Endothelial cell of umbilical vein (primary cell): ENCODE measurements at regions not wholly inside any gene's neighbourhood (a gene's known extent, or its start where the extent isn't known, plus 50 kb on each side); places are given as distances from the start of the nearest gene placed in this dataset.

Experiments used
- BruUV-seq: library from RNA; stranded (reverse); fragments of 400-500 nt; replicated peaks from 2 replicates; lab custom pipeline; 2021; lab: Mats Ljungman, UMichigan
- CTCF ChIA-PET: fragments of 300-600, 350-600 bp; sonication (Branson Sonifier 250); formaldehyde crosslinking; loops from one replicate; lab custom pipeline; 2021; ENCODE audit warnings: antibody characterized with exemption, inconsistent platforms; lab: Charles Lee
- POLR2A ChIA-PET: fragments of 300-600, 350-600 bp; sonication (Branson Sonifier 250); formaldehyde crosslinking; loops from one replicate; lab custom pipeline; 2021; ENCODE audit warnings: antibody characterized with exemption, inconsistent platforms; lab: Charles Lee
- DNase-seq: peaks from one replicate; pipeline ENCODE4 v3.0.0-alpha.2; 2011; ENCODE audit warnings: low read depth, low spot score
- FAIRE-seq: peaks from 2 replicates; lab custom pipeline; 2011; peaks lifted over from hg19 to GRCh38; lab: Jason Lieb, UNC
- H2AFZ ChIP-seq: 2 replicates; pipeline ENCODE4 v1.6.0; 2012; ENCODE audit warnings: low read depth, low read length, control low read depth, inconsistent platforms
- H3K27ac ChIP-seq: 2 replicates; pipeline ENCODE4 v1.5.1; 2011; ENCODE audit warnings: low read depth, mild to moderate bottlenecking, control low read depth, low read length, moderate library complexity; ENCODE audit not compliant: insufficient read depth
- H3K27me3 ChIP-seq, 2 experiments: 2 replicates each; pipeline versions ENCODE4 v1.6.0 to v1.6.1; 2011; ENCODE audit warnings: low read length in 2 of 2, mixed read lengths in 1 of 2; ENCODE audit not compliant: control insufficient read depth in 2 of 2, insufficient read depth in 2 of 2
- H3K36me3 ChIP-seq, 2 experiments: 2 replicates in 1 of 2; 3 replicates in 1 of 2; pipeline ENCODE4 v1.5.1; 2011; ENCODE audit warnings: low read length in 2 of 2, mild to moderate bottlenecking in 1 of 2, moderate library complexity in 1 of 2; ENCODE audit not compliant: control insufficient read depth in 2 of 2, insufficient read depth in 2 of 2; ENCODE audit errors: extremely low read depth in 1 of 2
- H3K4me1 ChIP-seq: 3 replicates; pipeline ENCODE4 v1.5.1; 2011; ENCODE audit warnings: mild to moderate bottlenecking, low read length; ENCODE audit not compliant: control insufficient read depth, insufficient read depth; ENCODE audit errors: extremely low read depth
- H3K4me2 ChIP-seq: 2 replicates; pipeline ENCODE4 v1.6.1; 2011; ENCODE audit warnings: low read length, control low read depth, mixed read lengths; ENCODE audit not compliant: insufficient read depth
- H3K4me3 ChIP-seq, 3 experiments: fragments of 200-600 bp in 1 of 3; sonication (generic), shearing (Covaris generic) in 1 of 3; replicated peaks in 1 of 3; 2 replicates each; pipeline ENCODE4 v1.5.1; 2011 to 2016; ENCODE audit warnings: control low read depth in 3 of 3, low read length in 3 of 3, mild to moderate bottlenecking in 2 of 3, inconsistent platforms in 1 of 3, low read depth in 1 of 3, moderate library complexity in 1 of 3; ENCODE audit not compliant: insufficient read depth in 1 of 3
- H3K79me2 ChIP-seq: 2 replicates; pipeline ENCODE4 v1.6.0; 2012; ENCODE audit warnings: low read length, inconsistent platforms; ENCODE audit not compliant: control insufficient read depth, insufficient read depth
- H3K9ac ChIP-seq: replicated peaks from 2 replicates; pipeline ENCODE3; 2011; ENCODE audit warnings: low read length, control low read depth; ENCODE audit not compliant: insufficient read depth; ENCODE audit errors: extremely low read depth
- H3K9me1 ChIP-seq: replicated peaks from 3 replicates; pipeline ENCODE4 v1.6.0; 2011; ENCODE audit warnings: mild to moderate bottlenecking, low read length; ENCODE audit not compliant: control insufficient read depth, insufficient read depth; ENCODE audit errors: extremely low read depth
- H3K9me3 ChIP-seq: replicated peaks from 2 replicates; pipeline ENCODE4 v1.5.1; 2012; ENCODE audit warnings: low read length, inconsistent platforms; ENCODE audit not compliant: control insufficient read depth, insufficient read depth
- H4K20me1 ChIP-seq: replicated peaks from 2 replicates; pipeline ENCODE3; 2011; ENCODE audit warnings: mild to moderate bottlenecking, low read length; ENCODE audit not compliant: control insufficient read depth, insufficient read depth; ENCODE audit errors: extremely low read depth
- EZH2 ChIP-seq: IDR thresholded peaks from 2 replicates; pipeline ENCODE4 v1.6.1; 2012; ENCODE audit warnings: borderline replicate concordance, low read depth, mild to moderate bottlenecking, moderate library complexity, low read length, inconsistent platforms; ENCODE audit not compliant: severe bottlenecking
- FOS ChIP-seq: IDR thresholded peaks from 2 replicates; pipeline ENCODE4 v1.6.1; 2011; ENCODE audit warnings: mild to moderate bottlenecking, low read length, moderate library complexity, borderline replicate concordance; ENCODE audit not compliant: insufficient read depth
- GATA2 ChIP-seq: IDR thresholded peaks from 2 replicates; pipeline ENCODE4 v1.7.0; 2011; ENCODE audit warnings: low read depth, mild to moderate bottlenecking, moderate library complexity, mixed read lengths, low read length; ENCODE audit not compliant: insufficient read length, insufficient read depth
- JUN ChIP-seq: IDR thresholded peaks from 2 replicates; pipeline ENCODE4 v1.6.1; 2011; ENCODE audit warnings: borderline replicate concordance, low read depth; ENCODE audit not compliant: insufficient read length, insufficient read depth
- MYC ChIP-seq: IDR thresholded peaks from one replicate; pipeline ENCODE4 v1.6.1; 2011; ENCODE audit warnings: mild to moderate bottlenecking, low read depth, low read length
- POLR2A ChIP-seq: IDR thresholded peaks from 2 replicates; pipeline ENCODE4 v1.6.1; 2012; ENCODE audit warnings: low read depth, mild to moderate bottlenecking, control low read depth, low read length
- POLR2AphosphoS5 ChIP-seq: IDR thresholded peaks from 2 replicates; pipeline ENCODE4 v1.6.1; 2012; ENCODE audit warnings: low read depth, mild to moderate bottlenecking, control low read depth, low read length, moderate library complexity; ENCODE audit not compliant: insufficient read depth
- dilution Hi-C: fragments of 300-500 bp; cut with MboI; formaldehyde crosslinking; loops from one replicate; pipeline ENCODE4 v1.15.0; 2019; ENCODE audit warnings: low sequenced_read_pairs; ENCODE audit not compliant: extremely low pct_ligation_motif_present
- intact Hi-C: fragments of 100-400 bp; cut with micrococcal nuclease; formaldehyde crosslinking; loops from one replicate; pipeline ENCODE4 v1.10.0; 2022
- TF ChIP-seq, protein P1 (sequence below): IDR thresholded peaks from 2 replicates; pipeline ENCODE4 v1.6.1; 2011; ENCODE audit not compliant: insufficient read depth, insufficient read length
- TF ChIP-seq, protein P2 (sequence below), 2 donors: IDR thresholded peaks; 1 replicate in 1 of 2; 2 replicates in 1 of 2; pipeline ENCODE4 v1.5.1; 2011; ENCODE audit warnings: low read length in 2 of 2, mild to moderate bottlenecking in 2 of 2, moderate library complexity in 2 of 2, control low read depth in 1 of 2, inconsistent platforms in 1 of 2, low read depth in 1 of 2; ENCODE audit not compliant: insufficient read depth in 1 of 2; ENCODE audit errors: extremely low read depth in 1 of 2

- dilution Hi-C loops (no loop called here), intact Hi-C loops (no loop called here)
Measured at GRCh38 chr18:78670778-78671391, 308.7 kb upstream of the SALL3 start.

More at GRCh38 chr18:78670778-78671391, 308.7 kb upstream of the SALL3 start:
- no peak overlapping the region for H3K4me2 ChIP-seq
- H3K4me1 ChIP-seq, result no peaks in the 10 kb centered on the region
- no peak overlapping the region for H3K4me3 ChIP-seq
- H3K9ac ChIP-seq, result no peak overlapping the region
- no TSS peak for BruUV-seq
- H3K79me2 ChIP-seq, result no peaks in the 10 kb centered on the region
- no peaks in the 10 kb centered on the region for H3K9me3 ChIP-seq
- no peak for DNase-seq
- H3K27ac ChIP-seq, result no peak overlapping the region
- H2AFZ ChIP-seq, result no peak overlapping the region
- POLR2A ChIA-PET, result no interaction called here
- H3K27me3 ChIP-seq, result no peaks in the 10 kb centered on the region
- no peak for FAIRE-seq
- no peaks in the 10 kb centered on the region for H4K20me1 ChIP-seq
- no peak for TF ChIP-seq EZH2
- TF ChIP-seq GATA2, result no peak
- TF ChIP-seq, protein P1, sequence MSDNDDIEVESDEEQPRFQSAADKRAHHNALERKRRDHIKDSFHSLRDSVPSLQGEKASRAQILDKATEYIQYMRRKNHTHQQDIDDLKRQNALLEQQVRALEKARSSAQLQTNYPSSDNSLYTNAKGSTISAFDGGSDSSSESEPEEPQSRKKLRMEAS, result no peak
- TF ChIP-seq JUN, result no peak
- TF ChIP-seq MYC, result no peak
- no peak for TF ChIP-seq POLR2A
- TF ChIP-seq POLR2AphosphoS5, result no peak
- TF ChIP-seq, protein P2, sequence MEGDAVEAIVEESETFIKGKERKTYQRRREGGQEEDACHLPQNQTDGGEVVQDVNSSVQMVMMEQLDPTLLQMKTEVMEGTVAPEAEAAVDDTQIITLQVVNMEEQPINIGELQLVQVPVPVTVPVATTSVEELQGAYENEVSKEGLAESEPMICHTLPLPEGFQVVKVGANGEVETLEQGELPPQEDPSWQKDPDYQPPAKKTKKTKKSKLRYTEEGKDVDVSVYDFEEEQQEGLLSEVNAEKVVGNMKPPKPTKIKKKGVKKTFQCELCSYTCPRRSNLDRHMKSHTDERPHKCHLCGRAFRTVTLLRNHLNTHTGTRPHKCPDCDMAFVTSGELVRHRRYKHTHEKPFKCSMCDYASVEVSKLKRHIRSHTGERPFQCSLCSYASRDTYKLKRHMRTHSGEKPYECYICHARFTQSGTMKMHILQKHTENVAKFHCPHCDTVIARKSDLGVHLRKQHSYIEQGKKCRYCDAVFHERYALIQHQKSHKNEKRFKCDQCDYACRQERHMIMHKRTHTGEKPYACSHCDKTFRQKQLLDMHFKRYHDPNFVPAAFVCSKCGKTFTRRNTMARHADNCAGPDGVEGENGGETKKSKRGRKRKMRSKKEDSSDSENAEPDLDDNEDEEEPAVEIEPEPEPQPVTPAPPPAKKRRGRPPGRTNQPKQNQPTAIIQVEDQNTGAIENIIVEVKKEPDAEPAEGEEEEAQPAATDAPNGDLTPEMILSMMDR (IDR thresholded peaks at IDR 0.05; ENCODE audit: extremely low read depth in 1 of 2, insufficient read depth in 1 of 2, low read depth in 1 of 2, low read length in 2 of 2), result no peak
- no peak for TF ChIP-seq FOS
- CTCF ChIA-PET, result no interaction called here
- H3K9me1 ChIP-seq, result no peaks in the 10 kb centered on the region
- H3K36me3 ChIP-seq, result no peaks in the 10 kb centered on the region
